ENCODE measurements at regions not wholly inside any gene's neighbourhood (a gene's known extent, or its start where the extent isn't known, plus 50 kb on each side); places are given as distances from the start of the nearest gene placed in this dataset.

DNA sequence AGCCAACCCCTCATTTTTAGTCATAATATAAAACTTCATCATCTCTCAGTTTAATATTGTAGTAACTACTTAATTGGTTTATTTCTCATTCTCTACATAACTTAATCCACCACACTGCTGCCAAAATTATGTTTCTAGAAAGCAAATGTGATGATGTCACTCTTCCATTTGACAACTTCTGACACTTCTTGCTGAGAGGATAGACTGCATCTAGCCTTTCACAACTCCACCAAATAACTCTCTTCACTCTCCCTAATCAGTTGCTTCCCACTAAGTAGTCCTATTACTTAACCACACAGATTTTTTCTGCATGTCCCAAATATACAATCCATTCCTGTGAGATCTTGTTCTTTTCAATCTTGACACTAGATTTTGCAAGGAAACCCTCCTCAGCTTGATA lies 951.3 kb downstream of the EPHA7 start:
- no peaks in the 10 kb centered on the region for H3K9me3 ChIP-seq
- no peak for DNase-seq (ENCODE audit: extremely low spot score in 2 of 2)
- H3K4me3 ChIP-seq, result no peak overlapping the region
- no peaks in the 10 kb centered on the region for H3K4me1 ChIP-seq
- H3K36me3 ChIP-seq, result no peaks in the 10 kb centered on the region
- H3K27me3 ChIP-seq, result no peaks in the 10 kb centered on the region
- H3K27ac ChIP-seq, result no peak overlapping the region
- intact Hi-C loops (cut with DNase I), result no loop called here
- no peak for TF ChIP-seq POLR2A (IDR thresholded peaks at IDR 0.05)

DNA sequence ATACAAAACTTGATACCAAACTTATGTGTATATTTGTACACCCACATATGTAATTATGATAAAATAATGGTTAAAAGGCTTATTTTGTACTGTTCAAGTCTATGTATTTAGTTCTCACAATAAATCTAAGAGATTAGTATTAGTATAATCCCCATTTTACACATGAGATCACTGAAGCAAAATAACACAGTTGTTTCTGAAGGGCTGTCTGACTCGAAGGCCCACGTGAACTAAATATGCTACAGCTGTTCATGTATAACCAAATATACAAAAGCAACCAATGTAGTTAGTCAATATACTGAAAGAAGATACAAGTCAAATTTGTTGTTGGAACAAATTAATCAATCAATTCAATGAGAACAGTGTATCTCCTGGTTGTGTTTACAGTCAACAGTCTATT lies 959.2 kb downstream of the EPHA7 start:
- no peak for TF ChIP-seq POLR2A (IDR thresholded peaks at IDR 0.05)
- TF ChIP-seq POLR2AphosphoS5 (IDR thresholded peaks at IDR 0.05; ENCODE audit: insufficient read depth in 1 of 2, low read depth in 1 of 2), result no peak
- TF ChIP-seq, protein P1, sequence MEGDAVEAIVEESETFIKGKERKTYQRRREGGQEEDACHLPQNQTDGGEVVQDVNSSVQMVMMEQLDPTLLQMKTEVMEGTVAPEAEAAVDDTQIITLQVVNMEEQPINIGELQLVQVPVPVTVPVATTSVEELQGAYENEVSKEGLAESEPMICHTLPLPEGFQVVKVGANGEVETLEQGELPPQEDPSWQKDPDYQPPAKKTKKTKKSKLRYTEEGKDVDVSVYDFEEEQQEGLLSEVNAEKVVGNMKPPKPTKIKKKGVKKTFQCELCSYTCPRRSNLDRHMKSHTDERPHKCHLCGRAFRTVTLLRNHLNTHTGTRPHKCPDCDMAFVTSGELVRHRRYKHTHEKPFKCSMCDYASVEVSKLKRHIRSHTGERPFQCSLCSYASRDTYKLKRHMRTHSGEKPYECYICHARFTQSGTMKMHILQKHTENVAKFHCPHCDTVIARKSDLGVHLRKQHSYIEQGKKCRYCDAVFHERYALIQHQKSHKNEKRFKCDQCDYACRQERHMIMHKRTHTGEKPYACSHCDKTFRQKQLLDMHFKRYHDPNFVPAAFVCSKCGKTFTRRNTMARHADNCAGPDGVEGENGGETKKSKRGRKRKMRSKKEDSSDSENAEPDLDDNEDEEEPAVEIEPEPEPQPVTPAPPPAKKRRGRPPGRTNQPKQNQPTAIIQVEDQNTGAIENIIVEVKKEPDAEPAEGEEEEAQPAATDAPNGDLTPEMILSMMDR (IDR thresholded peaks at IDR 0.05), result no peak
- H3K4me1 ChIP-seq, result no peaks in the 10 kb centered on the region
- H3K27ac ChIP-seq, result no peak overlapping the region
- intact Hi-C loops (cut with DNase I), result no loop called here
- H3K27me3 ChIP-seq, result no peaks in the 10 kb centered on the region
- DNase-seq (ENCODE audit: extremely low spot score in 2 of 2), result no peak
- H3K9me3 ChIP-seq, result no peaks in the 10 kb centered on the region
- no peak overlapping the region for H3K4me3 ChIP-seq
- H3K36me3 ChIP-seq, result no peaks in the 10 kb centered on the region

DNA sequence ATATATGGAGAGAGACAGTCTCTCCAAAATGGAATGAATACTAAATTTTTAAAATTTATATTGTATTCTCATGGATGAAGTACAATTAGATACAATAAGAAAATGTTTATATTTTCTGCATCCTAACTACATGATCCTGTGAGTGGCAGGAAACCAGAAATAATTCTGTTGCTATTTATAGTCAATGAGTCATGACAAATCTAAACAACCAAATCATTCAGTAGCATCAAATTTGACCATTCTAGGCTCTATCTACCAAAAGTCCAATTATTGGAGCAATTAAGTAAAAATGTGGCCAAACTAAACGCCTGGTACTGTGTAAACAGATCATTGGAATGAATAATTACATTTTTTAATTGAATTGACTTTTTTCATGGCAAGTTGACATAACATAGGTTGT lies 959.8 kb downstream of the EPHA7 start:
- Histone ChIP-seq H3K4me1 (no peaks in the 10 kb centered on the region), H3K36me3 (no peaks in the 10 kb centered on the region), H3K4me3 (no peak overlapping the region), H3K27ac (no peak overlapping the region), H3K9me3 (no peaks in the 10 kb centered on the region), H3K27me3 (no peaks in the 10 kb centered on the region)
- DNase-seq (ENCODE audit: extremely low spot score in 2 of 2), result no peak
- TF ChIP-seq POLR2AphosphoS5 (IDR thresholded peaks at IDR 0.05; ENCODE audit: insufficient read depth in 1 of 2, low read depth in 1 of 2) (no peak), POLR2A (IDR thresholded peaks at IDR 0.05) (no peak)
- TF ChIP-seq, protein P1 (IDR thresholded peaks at IDR 0.05), result no peak
- intact Hi-C loops (cut with DNase I), result no loop called here

DNA sequence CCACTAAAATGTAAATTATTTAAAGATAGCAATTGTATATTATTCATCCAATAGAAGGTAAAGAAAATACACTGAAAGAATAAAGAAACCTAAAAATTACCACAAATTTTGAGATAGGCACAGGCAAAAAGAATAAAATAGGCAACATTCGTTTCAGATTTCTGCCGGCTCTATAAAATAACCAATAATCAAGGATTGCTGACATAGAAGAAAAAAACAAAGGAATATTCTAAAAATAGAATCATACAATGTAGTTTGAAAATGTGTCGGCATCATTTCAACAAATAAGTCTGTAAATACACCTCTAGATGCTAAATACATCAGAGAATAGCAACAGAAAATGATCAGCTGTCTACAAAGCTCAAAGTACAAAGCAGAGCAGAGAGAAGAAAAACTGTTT lies 973.3 kb downstream of the EPHA7 start:
- intact Hi-C loops (cut with DNase I), result no loop called here
- no peak for DNase-seq (ENCODE audit: extremely low spot score in 2 of 2)
- Histone ChIP-seq H3K4me3 (no peak overlapping the region), H3K27ac (no peak overlapping the region), H3K4me1 (no peaks in the 10 kb centered on the region), H3K9me3 (no peaks in the 10 kb centered on the region), H3K27me3 (no peaks in the 10 kb centered on the region), H3K36me3 (no peaks in the 10 kb centered on the region)
- no peak for TF ChIP-seq POLR2A (IDR thresholded peaks at IDR 0.05)
- TF ChIP-seq, protein P1 (IDR thresholded peaks at IDR 0.05), result no peak
- no peak for TF ChIP-seq POLR2AphosphoS5 (IDR thresholded peaks at IDR 0.05; ENCODE audit: insufficient read depth in 1 of 2, low read depth in 1 of 2)

DNA sequence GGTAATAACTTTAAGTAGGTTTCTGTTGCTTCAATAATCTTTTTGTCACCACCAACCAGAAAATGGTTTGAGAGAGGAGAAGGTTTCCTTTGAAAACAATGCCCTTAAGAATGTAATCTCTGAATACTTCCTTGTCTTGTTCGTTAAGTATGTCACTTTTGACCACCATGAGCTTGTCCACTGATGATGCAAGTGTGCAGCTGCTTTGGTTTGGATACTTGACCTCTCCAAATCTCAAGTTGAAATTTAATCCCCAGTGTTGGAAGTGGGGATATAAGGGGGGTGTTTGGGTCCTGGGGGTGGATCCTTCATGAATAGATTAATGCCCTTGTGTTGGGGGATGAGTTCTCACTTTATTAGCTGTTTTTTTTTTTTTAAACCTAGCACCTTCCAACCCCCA lies 985.4 kb downstream of the EPHA7 start:
- intact Hi-C loops (cut with DNase I), result no loop called here
- no peaks in the 10 kb centered on the region for H3K36me3 ChIP-seq
- no peak overlapping the region for H3K27ac ChIP-seq
- H3K27me3 ChIP-seq, result no peaks in the 10 kb centered on the region
- DNase-seq (ENCODE audit: extremely low spot score in 2 of 2), result no peak
- TF ChIP-seq POLR2AphosphoS5 (IDR thresholded peaks at IDR 0.05; ENCODE audit: insufficient read depth in 1 of 2, low read depth in 1 of 2), result no peak
- TF ChIP-seq, protein P1 (IDR thresholded peaks at IDR 0.05), result no peak
- no peak for TF ChIP-seq POLR2A (IDR thresholded peaks at IDR 0.05)
- no peak overlapping the region for H3K4me3 ChIP-seq
- no peaks in the 10 kb centered on the region for H3K9me3 ChIP-seq
- no peaks in the 10 kb centered on the region for H3K4me1 ChIP-seq

DNA sequence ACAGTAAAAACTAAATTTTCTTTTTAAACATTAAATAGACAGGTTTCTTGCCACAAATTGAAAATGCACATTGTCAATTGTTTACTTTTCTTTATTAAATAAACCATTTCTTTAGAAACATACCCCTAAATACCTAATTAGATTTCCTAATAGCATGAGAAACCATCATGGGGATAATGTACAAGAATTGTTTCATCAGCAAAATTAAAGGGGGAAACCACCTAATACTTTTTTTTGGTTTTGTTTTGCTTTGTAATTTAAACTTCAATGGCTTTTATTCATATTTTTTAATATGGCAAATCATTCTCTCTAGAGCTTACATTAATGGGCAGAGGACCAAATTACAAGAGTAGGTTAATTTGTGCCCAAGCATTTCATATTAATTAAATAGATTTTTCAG lies 987.9 kb downstream of the EPHA7 start:
- H3K27ac ChIP-seq, result no peak overlapping the region
- intact Hi-C loops (cut with DNase I), result no loop called here
- no peak overlapping the region for H3K4me3 ChIP-seq
- TF ChIP-seq POLR2AphosphoS5 (IDR thresholded peaks at IDR 0.05; ENCODE audit: insufficient read depth in 1 of 2, low read depth in 1 of 2) (no peak), POLR2A (IDR thresholded peaks at IDR 0.05) (no peak)
- TF ChIP-seq, protein P1 (IDR thresholded peaks at IDR 0.05), result no peak
- no peaks in the 10 kb centered on the region for H3K9me3 ChIP-seq
- no peaks in the 10 kb centered on the region for H3K4me1 ChIP-seq
- H3K36me3 ChIP-seq, result no peaks in the 10 kb centered on the region
- no peak for DNase-seq (ENCODE audit: extremely low spot score in 2 of 2)
- no peaks in the 10 kb centered on the region for H3K27me3 ChIP-seq
